Pancreas (tissue), 10 donors: ENCODE measurements at regions not wholly inside any gene's neighbourhood (a gene's known extent, or its start where the extent isn't known, plus 50 kb on each side); places are given as distances from the start of the nearest gene placed in this dataset.

Source experiments
- ATAC-seq, 4 donors: fragments of 200-7000 bp; cut with Tn5 transposase; one replicate each; pipeline versions ENCODE4 v1.8.0 to v1.9.1; 2020; ENCODE audit warnings: mild to moderate bottlenecking in 4 of 4, moderate library complexity in 4 of 4
- DNase-seq, 6 donors: peaks; one replicate each; pipeline ENCODE4 v3.0.0-alpha.2; 2020
- FAIRE-seq: peaks from 2 replicates; lab custom pipeline; 2012; peaks lifted over from hg19 to GRCh38; lab: Jason Lieb, UNC
- H3K27ac ChIP-seq, 4 donors: fragments of 200-600 bp; sonication (generic); 1 replicate in 3 of 4; 2 replicates in 1 of 4; pipeline versions ENCODE4 v1.5.0 to v1.8.0; 2020
- H3K27me3 ChIP-seq, 4 donors: fragments of 200-600 bp; one replicate each; pipeline ENCODE4 v1.8.0; 2021
- H3K36me3 ChIP-seq, 3 donors: fragments of 200-600 bp; sonication (generic) in 1 of 3; one replicate each; pipeline versions ENCODE4 v1.5.0 to v1.8.0; 2020 to 2021
- H3K4me1 ChIP-seq, 3 donors: fragments of 200-600 bp; one replicate each; pipeline ENCODE4 v1.8.0; 2021
- H3K4me3 ChIP-seq, 4 donors: fragments of 200-600 bp; sonication (generic) in 2 of 4; one replicate each; pipeline versions ENCODE4 v1.5.0 to v1.8.0; 2020 to 2021
- H3K9me3 ChIP-seq, 4 donors: fragments of 200-600 bp; one replicate each; pipeline ENCODE4 v1.8.0; 2021
- CTCF ChIP-seq, 4 donors: fragments of 200-600 bp; sonication (generic) in 3 of 4; IDR thresholded peaks; one replicate each; pipeline versions ENCODE4 v1.5.0 to v1.8.0; 2021; ENCODE audit warnings: antibody characterized with exemption in 4 of 4
- WGBS, 2 donors: extraction: QIAGEN DNeasy Blood & Tissue Kit; methylation state at CpG; one replicate each; pipeline ENCODE4 v1.1.7; 2013; 5-methylcytosine and 5-hydroxymethylcytosine counted together
- intact Hi-C, 3 donors: fragments of 100-400 bp; cut with DNase I; formaldehyde crosslinking; loops; one replicate each; pipeline versions ENCODE4 v1.11.1 to v1.14.2; 2022
- donor health status: healthy with polysubstance abuse.
- donor health status: DM: no; HTN: no; CAD: no; lungs with moderate emphysema.
- donor health status: DM: no; HTN: no; CAD: no.
- donor health status: control.
- donor health status: control.
- donor health status: Bipolar disorder and iron deficiency.
- donor health status: DM: yes; HTN: yes; CAD: no.
- donor health status: DM: no; HTN: no; CAD: no.
- donor health status: DM: no; HTN: no; CAD: no.
- donor health status: DM: yes; HTN: yes; CAD: no.

GRCh38 chr16:49089533-49089932 lies 192.1 kb downstream of the CBLN1 start:
- no peak for ATAC-seq
- no peak overlapping the region for H3K27ac ChIP-seq
- DNase-seq = no peak
- intact Hi-C loops = no loop called here
- no peaks in the 10 kb centered on the region for H3K9me3 ChIP-seq
- H3K4me3 ChIP-seq = no peak overlapping the region
- no peaks in the 10 kb centered on the region for H3K4me1 ChIP-seq
- FAIRE-seq = no peak
- H3K36me3 ChIP-seq = no peaks in the 10 kb centered on the region
- no peaks in the 10 kb centered on the region for H3K27me3 ChIP-seq
- TF ChIP-seq CTCF (IDR thresholded peaks at IDR 0.05) = no peak
- WGBS, 2 donors = 68 to 76% methylated on average over 2 of the region's 2 CpGs

GRCh38 chr16:49089039-49089438 lies 192.6 kb downstream of the CBLN1 start:
- FAIRE-seq = no peak

GRCh38 chr16:49085686-49086085 lies 196.0 kb downstream of the CBLN1 start:
- FAIRE-seq = no peak
- ATAC-seq = no peak
- Histone ChIP-seq H3K9me3 (no peaks in the 10 kb centered on the region), H3K4me1 (no peaks in the 10 kb centered on the region), H3K27ac (no peak overlapping the region), H3K36me3 (no peaks in the 10 kb centered on the region), H3K27me3 (no peaks in the 10 kb centered on the region), H3K4me3 (no peak overlapping the region)
- TF ChIP-seq CTCF (IDR thresholded peaks at IDR 0.05) = no peak
- 79 to 94% methylated on average over 2 of the region's 2 CpGs for WGBS, 2 donors
- intact Hi-C loops = no loop called here
- DNase-seq = no peak

More at GRCh38 chr16:49089039-49089438, 192.6 kb downstream of the CBLN1 start:
- Histone ChIP-seq H3K4me1 (no peaks in the 10 kb centered on the region), H3K4me3 (no peak overlapping the region), H3K27ac (no peak overlapping the region), H3K36me3 (no peaks in the 10 kb centered on the region), H3K9me3 (no peaks in the 10 kb centered on the region), H3K27me3 (no peaks in the 10 kb centered on the region)
- DNase-seq = no peak
- no peak for TF ChIP-seq CTCF (IDR thresholded peaks at IDR 0.05)
- intact Hi-C loops = no loop called here
- WGBS, 2 donors = 66 to 73% methylated on average over 4 of the region's 4 CpGs
- ATAC-seq = no peak

DNA sequence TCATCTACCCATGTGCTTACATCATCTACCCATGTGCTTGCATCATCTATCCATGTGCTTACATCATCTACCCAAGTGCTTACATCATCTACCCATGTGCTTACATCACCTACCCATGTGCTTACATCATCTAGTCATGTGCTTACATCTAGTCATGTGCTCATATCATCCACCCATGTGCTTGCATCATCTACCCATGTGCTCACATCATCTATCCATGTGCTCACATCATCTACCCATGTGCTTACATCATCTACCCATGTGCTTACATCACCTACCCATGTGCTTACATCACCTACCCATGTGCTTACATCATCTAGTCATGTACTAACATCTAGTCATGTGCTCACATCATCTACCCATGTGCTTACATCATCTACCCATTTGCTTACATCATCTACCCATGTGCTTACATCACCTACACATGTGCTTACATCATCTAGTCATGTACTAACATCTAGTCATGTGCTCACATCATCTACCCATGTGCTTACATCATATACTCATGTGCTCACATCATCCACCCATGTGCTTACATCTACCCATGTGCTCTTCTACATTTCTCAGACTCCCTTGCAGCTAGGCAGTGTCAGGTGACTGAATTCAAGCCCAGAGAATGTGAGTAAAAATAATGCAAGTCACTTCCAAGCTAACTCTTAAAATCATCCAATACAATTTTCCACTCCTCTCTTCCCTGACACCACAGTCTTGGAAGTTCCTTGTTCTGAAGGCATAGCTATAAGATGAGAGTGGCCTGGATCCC lies 196.8 kb downstream of the CBLN1 start:
- Histone ChIP-seq H3K4me3 (no peak overlapping the region), H3K27me3 (no peaks in the 10 kb centered on the region), H3K27ac (no peak overlapping the region), H3K9me3 (no peaks in the 10 kb centered on the region), H3K36me3 (no peaks in the 10 kb centered on the region), H3K4me1 (no peaks in the 10 kb centered on the region)
- ATAC-seq (no peak), FAIRE-seq (no peak), DNase-seq (no peak)
- no peak for TF ChIP-seq CTCF (IDR thresholded peaks at IDR 0.05)
- intact Hi-C loops = no loop called here

- TF ChIP-seq CTCF (IDR thresholded peaks at IDR 0.05) = no peak
- no peak for DNase-seq
- no peaks in the 10 kb centered on the region for H3K27me3 ChIP-seq
- FAIRE-seq = no peak
- no peak overlapping the region for H3K27ac ChIP-seq
- H3K4me1 ChIP-seq = no peaks in the 10 kb centered on the region
- 32 to 41% methylated on average over 3 of the region's 3 CpGs for WGBS, 2 donors
- H3K36me3 ChIP-seq = no peaks in the 10 kb centered on the region
- H3K4me3 ChIP-seq = no peak overlapping the region
- no peaks in the 10 kb centered on the region for H3K9me3 ChIP-seq
- ATAC-seq = no peak
- intact Hi-C loops = no loop called here
Observed at GRCh38 chr16:49081554-49081953, 200.1 kb downstream of the CBLN1 start.
